AG20443 (cell line): ENCODE measurements at regions not wholly inside any gene's neighbourhood (a gene's known extent, or its start where the extent isn't known, plus 50 kb on each side); places are given as distances from the start of the nearest gene placed in this dataset.
"Not testable (repeated sequence)": the region's sequence is repeated elsewhere in the genome, so short reads cannot be mapped to it uniquely, and the experiment has no call there.

ENCODE experiments used
- DNase-seq: peaks from one replicate; pipeline ENCODE4 v3.0.0; 2012; ENCODE audit warnings: low spot score, mixed read lengths

DNA sequence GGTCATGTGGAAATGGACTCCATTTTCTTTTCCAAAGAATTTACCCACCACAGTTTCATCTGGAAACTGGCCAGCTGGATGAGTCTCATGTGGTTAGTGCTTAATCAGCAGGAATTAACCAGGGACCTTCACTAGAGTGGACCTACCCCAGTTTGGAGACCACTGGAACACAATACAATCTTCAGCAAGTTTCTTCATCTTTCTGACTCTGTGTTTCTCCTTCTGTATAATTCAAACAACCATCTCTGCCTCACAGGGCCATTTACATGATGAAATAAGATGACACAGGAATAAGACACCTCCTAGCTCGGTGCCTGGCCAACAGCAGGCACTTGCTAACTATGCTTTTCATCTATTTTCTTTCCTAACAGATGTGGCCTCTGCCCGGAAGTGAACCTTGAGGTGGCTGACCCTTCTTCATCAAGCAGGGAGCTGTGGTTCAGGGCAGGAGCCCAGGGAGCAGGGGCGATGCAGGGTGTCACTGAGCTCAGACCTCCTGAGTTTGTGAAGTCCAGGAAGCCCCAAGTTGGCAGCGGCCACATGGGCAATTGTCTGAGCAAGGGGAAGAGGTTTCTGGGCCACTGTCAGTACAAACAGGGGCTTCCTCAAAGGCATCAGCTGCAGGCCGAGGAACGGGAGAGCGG lies 98.8 kb downstream of the SOD2 start:
- peak; percentile 20 for DNase-seq

DNA sequence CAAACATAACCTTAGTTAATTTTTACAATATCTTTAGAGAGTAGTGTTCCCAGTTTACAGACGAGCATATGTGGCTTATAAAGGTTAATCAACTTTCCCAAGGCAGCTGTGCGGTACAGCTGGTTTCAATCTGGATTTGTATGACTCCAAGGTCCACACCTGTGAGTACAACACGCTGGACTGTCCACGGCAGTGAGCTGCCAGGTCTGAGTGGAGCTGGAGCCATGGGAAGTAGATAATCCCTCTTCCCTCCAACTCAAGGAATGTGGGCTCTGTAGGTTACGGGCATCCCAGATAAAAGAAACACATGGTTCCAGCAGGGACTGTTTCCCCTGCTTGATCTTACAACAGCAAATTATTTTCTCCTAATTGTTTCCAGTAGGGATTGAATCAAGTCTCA lies 102.2 kb downstream of the SOD2 start:
- no peak for DNase-seq

DNA sequence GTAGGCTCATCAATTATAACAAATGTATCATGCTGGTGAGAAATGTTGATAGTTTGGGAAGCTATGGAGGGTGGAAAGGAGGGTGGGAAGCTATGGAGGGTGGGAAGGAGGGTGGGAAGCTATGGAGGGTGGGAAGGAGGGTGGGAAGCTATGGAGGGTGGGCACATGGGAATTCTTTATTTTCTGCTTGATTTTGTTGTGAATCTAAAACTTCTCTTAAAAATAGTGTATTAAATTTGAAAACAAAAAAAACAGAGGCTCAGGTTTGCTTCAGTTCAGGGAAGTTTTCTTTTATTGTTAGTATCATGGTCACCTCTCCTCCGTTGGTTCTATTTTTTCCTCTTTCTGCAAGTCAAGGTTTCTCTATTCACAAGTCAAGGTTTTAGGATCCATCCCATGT lies 106.4 kb downstream of the SOD2 start:
- no peak for DNase-seq

DNA sequence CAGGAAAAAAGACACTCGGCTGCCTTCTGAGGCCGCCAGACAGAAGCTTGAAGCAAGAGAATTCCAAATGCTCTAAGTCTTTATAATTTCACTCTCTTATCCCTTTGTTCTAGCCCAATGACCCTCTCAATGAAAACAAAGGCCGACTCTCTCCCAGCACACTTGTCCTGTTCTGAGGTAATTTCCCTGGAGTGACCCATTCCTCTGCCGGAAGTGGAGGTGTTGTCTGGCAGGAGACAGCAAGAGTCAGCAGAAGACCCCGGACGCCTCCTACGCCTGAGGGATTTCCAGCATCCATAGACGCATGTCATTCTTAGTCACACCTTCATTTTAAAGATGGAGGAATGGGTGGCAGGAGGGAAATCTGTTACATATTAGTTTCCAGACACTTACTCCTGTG lies 110.3 kb downstream of the SOD2 start:
- DNase-seq, result no peak

DNA sequence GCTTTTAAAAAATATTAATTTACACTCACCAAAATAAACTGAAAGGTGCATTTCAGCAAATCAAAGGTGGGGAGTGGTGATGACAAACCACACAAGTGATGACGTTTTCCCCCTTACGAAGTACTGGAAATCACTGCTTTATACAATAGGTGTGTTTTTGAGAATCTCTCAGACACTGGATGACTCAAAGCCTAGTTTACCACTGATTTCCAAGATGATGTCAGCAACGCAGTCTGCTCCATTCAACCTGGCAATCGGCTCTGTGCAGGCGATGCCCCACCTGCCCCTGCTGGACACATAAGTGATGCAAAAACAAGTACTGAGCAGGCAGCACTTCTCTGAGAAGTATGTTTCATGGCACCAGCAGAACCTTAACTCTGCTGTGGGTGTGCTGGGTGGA lies 114.4 kb downstream of the SOD2 start:
- DNase-seq, result no peak

DNA sequence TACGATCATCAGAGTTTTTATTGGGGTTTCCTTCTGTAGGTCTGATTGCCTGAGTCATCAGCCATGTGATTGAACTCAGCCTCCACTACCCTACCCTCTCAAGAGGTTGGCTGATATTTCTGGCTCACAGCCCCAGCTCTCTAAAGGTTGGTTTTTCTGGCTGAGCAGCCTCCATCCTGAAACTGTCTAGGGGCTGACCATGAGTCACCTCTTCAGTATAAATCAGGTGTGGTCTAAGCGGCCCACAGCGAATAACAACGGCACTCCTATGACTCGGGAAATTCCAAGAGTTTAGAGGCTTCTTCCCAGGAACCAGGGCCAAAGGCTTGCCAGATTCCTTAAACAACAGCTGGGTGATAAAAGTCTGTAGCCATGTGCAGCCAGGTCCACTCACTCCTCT lies 115.5 kb downstream of the SOD2 start:
- DNase-seq, result no peak

DNA sequence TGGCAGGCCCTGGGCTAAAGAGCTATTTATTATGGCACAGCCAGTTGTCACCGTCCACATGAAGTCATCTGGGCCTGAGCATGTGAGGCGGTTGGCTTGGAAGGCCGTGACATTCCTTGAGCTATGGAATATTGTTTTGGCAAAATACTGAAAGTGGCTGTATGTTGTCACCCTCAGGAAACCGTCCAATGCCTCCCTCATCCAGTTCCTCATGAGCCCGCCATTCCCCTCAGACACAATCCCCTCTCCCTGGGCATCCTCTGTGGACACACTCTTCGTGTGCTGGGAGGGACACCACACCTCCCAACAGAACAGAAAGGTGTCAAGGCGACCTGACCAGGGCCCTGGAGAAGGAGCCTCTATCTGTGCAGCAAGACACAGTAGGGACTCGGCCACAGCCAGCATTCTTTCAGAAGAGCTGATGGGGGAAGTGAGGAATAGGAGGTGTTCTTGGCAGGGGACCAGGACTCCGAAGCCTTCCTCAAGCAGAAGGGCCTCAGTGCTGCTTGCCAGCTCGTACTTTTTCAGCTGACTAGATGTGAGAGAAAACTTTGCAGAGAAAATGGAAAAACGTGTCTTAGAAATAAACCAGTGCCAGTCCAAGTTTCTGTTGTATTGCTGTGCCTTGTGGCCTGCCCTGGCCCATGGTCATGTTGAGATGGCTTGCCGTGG lies 120.5 kb downstream of the SOD2 start:
- DNase-seq, result no peak

DNA sequence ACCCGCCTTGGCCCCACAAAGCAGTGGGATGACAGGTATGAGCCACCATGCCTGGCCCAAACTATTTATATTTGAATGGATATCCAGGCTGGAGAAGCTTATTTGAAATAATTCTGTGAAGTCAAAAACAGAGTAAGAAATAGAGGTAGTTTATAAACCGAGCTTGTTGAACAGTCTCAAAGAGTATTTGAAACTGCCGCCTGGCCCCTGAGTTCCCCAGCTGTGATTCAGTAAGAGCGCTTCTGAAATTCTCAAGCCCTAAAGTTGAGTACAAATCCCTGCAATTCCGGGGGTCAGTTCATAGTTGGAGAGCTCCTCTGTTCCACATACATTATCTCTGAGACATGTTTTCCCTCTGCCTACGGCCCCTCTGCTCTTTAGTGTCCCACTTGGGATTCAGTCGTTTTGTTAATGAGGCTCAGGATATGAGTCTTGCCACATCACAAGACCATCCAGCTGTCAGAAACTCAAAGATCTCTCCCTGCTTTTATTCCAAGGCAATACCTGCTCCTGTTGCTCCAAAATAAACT lies 127.8 kb downstream of the SOD2 start:
- no peak for DNase-seq

DNA sequence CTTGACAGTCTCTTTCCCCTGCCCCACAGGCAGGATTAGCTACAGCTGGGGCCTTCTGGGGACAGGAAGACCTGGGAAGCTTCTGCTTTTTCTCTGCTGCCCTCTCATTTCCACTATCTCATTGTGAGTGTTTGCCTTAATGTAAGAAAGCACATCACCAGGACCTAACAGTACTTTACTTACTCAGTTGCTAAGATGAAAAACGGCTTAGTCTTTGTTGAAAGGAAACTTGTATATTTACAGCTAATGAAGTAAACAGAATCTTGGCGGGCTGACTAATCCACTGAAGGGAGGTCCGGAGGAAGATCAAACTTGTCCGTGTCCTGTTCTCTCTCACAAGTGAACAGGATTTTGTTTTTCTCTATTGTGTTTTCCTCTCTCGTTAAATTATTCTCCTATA lies 128.6 kb downstream of the SOD2 start:
- no peak for DNase-seq

DNA sequence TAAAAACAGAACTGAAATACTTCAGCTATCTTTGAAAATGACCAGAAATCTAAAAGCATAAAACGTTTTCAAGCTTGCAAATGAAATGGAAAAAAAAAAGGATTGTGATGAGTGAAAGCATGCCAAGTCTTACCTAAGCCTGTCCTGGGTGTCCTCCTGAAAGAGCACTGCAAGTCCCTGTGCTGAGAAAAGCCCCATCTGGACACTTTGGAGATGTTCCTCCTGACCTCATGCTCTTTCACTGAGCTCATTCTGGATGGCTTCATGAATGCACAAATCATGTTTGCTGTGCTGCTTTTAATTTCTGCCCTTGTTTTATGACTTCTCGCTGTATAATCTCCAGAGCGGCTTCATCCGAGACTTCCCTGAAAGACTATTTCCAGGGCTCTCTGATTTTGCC lies 136.0 kb downstream of the SOD2 start:
- DNase-seq, result no peak

DNA sequence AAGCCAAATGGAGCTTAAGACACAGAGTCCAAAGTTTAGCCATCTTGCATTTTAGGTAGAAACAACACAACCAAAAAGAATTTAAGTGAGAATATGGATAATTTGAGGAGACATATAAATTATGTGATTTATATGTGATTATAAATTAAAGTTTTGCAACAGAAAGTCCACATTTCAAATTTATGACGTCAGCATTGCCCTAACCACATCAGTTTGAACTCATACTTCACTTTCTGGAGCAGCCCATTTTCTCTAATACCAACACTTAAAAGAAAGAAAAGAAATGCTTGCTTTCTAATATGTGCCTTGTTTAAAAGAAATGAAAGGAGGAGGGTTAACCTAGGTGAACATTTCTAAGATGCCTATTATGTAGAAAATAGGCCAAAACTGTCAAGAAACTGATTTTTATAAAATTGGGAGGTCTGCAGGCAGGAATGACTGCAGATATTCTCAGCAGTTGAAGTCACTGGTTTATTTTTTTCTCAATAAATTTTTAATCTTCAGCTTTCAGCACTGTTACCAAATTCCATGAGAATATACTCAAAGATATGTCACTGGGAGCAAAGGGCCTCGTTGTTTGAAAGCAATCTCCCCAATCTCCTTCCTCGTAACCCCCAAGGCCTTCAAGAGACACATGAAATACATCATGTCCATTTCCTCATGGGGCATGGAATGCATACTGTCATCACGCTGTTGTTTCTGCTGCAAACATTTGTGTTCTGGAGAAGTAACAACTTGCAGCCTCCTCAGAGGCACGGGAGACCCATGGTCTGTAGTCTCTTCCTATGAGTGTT lies 137.8 kb downstream of the SOD2 start:
- DNase-seq, result no peak

DNA sequence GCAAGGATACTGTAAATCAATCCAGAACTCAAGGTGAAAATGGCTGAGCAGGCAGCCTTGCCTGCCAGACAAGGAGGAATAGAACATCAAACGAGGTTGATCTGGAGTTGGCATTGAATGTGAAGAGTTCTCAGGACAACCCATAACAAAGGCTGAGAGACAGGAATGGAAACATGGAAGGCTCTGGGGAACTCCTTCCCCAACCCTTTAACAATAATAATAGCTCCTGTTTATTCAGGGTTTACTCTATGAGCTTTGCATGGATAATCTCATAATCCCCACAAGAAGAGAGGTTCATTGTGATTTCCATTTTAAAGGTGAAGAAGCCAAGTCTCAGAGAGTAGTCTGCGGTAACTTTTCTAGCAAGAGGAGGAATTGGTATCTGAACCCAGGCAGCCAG lies 151.7 kb downstream of the SOD2 start:
- DNase-seq, result no peak

DNA sequence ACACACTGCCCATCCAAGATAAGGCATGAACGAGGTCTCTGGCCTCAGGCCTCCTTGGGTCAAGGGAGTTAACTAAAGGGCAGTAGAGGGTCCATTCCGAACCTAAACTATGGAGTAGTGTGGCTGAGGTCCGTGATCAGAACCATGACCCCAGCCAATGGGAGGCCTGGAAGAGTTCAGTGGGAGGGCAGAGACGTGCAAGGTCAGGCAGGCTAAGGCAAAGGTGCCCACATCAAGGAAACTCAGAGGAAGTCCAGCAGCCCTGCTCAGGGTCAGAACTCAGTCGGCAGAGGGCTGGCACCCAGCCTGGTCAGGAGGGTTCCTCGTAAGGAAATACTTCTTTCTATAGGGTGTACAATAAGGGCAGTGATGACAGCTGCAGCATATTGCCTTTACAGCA lies 152.2 kb downstream of the SOD2 start:
- no peak for DNase-seq

DNA sequence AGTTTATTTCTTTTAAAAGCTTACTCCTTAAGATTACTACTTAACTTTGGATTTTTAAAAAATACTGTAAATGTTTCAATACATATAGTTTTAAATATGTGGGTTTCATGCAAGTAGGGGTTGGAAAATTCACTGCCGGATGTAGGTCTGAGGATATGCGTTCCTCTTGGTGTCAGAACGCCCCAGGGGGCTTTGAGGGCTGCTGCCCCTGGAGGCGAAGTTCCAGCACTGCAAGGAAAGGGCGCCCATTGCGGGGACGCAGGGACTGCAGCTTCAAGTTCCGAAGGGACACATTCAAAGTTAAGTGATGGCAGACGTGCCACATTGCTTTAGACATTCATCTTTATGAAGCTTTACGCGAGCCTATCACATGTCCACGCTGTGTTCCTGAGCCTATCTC lies 152.9 kb downstream of the SOD2 start:
- no peak for DNase-seq

DNA sequence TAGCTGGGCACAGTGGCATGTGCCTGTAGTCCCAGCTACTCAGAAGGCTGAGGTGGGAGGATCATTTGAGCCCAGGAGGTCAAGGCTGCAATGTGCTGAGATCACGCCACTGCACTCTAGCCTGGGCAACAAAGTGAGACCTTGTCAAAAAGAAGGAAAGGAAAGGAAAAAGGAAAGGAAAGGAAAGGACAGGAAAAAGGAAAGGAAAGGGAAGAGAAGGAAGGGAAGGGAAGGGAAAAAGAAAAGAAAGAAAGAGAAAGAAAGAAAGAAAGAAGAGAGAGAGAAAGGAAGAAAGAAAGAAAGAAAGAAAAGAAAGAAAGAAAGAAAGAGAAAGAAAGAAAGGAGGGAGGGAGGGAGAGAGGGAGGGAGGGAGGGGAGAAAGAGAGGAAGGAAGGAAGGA lies 155.0 kb downstream of the SOD2 start:
- DNase-seq, result not testable (repeated sequence)

DNA sequence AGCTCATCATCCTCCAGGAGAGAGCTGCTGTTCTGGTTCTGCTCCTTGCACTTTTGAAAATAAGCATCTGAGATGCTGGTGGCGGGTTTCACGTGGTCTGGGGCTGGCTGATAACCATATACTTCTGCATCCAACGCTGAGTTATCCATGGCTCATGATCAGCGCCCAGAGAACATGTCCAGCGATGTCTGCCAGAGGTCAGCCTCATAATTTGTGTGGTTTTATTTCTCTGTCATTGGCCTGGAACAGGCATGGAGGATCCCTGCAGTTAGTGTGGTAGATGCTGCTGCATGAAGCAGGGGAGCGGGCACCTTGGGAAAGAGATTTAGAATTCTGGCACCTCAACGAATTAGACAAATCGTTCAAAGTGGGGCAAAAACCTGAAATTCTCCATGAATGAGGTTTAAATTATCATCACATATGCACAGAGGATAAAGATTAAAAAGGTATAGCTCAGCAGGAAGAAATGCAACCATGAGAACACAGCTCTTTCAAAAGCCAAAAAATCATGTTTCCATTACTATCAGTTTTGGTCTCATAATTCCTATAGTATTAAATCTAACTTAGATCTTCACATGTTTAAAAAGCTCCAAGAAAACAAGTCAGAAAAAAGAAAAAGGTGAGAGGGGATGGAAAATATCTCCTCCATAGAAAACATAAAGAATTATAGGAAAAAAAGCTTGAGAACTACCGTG lies 157.2 kb downstream of the SOD2 start:
- DNase-seq, result no peak

DNA sequence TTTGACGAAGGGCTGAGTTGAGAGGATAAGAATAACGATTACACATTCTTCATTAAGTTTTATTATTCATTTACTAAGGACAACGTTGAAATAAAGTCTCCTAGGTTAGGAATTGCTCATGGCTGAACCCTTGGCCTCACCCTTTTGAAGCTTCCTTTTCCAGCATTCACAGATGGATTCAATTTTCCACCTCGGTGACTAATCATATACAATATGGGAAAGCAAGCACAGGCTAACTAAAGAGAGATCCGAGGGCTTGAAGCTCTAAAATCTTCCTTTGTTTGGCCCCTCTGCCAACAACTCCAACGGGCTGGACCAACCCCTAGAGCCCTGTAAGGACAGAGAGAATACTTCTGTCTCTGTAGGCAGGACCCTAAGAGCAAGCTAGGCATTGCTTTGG lies 159.5 kb downstream of the SOD2 start:
- peak; percentile 66 for DNase-seq

DNA sequence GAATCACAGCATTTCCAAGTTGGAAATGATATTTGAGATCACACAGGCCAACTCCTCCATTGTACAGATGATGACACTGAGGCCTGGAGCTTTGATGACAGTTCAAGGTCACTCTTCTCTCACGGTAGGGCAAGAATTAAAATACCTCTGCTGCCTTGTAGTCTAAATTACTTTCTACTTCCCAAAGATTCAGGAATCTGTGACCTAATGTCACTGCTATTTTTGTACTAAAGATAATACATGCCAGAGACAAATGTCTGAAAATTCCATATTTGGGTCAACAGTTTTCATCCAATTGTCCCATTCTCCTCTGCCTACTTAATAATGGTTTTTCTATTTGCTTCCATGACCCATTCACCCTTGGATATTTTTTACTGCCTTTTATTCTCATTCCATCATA lies 160.0 kb downstream of the SOD2 start:
- no peak for DNase-seq

DNA sequence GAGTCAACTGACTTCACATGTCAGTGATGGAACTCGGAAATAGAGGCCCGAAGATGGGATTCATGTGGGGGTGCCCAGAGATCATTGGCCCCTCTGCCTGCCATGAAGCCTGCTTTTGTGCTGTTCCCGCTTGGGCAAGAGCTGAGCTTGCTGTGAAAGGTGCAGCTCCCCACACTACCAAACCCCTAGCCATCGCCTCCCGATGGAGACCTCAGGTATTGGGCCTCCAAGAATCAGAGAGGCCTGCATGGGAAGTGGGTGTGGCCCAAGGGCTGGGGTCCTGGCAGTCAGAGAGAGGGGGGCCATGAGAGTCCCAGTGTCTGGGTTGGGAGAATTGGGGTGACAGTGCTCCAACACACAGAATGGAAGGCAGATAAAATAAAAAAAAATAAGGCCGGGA lies 160.9 kb downstream of the SOD2 start:
- no peak for DNase-seq

DNA sequence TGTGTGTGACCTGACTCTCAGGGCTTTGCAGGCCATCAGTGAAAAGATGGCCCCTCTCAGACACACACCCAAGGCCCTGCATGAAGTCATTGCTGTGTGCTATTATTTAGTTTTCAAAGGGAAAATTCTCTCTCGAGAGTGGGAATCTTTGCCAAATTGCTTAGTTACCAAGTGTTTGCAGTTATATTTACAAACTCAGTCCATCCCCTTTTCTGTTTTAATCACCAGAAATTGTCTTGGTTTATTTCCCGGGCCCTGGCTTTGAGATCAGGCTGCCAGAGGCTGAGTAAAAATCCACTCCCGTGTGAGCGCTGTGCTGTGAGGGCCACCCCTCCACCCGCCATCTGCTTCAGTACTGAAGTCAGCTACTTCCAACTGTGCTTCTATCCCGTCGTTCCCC lies 163.1 kb downstream of the SOD2 start:
- DNase-seq, result no peak

DNA sequence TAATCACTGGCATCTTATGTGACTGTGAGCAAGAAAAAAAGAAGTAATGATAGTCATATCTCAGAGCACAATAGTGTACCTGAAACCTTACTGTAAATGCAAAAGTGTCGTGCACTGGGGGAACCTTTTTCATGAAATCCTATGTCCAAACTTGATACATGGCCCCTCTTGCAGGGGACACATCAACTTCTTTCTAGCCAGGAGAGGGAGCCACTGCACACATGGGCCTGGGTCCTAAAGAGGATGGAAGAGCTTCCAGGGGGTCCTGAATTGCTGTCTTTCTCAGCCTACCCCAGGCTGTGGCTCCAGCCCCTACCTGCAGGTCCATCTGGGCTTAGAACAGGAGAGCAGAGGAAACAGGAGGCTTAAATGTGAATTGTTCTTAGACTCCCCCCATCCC lies 165.7 kb downstream of the SOD2 start:
- no peak for DNase-seq

DNA sequence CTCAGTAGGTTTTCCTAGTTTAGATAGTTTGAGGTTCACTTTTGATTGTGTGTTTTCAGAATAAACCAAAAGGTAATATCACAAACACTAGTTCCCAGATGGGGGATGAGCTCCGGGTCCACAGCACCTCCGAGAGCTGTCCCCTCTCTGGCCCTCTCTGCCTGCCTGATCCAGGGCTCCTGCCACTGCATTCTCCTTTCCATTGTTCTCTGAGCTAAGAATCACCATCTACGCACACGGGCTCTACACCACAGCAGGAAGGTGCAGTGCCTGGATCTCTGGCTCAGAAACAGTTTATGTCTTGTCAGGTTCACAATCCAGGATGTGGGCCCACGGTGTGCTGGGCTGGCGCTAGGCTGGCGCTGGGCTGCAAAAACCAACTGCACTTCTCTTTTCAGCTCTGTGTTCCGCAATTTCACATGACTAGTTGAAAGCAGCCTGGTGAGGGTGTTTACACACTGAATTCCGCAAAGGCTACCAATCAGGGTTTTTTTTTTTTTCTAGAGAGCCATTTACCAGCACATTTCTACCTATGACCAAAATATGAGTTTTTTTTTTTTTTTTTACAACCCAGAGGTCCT lies 167.5 kb downstream of the SOD2 start:
- no peak for DNase-seq
